Heart left ventricle (tissue), 13 donors: ENCODE measurements at regions not wholly inside any gene's neighbourhood (a gene's known extent, or its start where the extent isn't known, plus 50 kb on each side); places are given as distances from the start of the nearest gene placed in this dataset.

Experiments used
- CTCF ChIP-seq, 12 donors: fragments of 200-600 bp; sonication (generic) in 4 of 12; IDR thresholded peaks; one replicate each; pipeline versions ENCODE4 v1.5.0 to v1.8.0; 2018 to 2022; ENCODE audit warnings: antibody characterized with exemption in 12 of 12, mild to moderate bottlenecking in 5 of 12
- POLR2A ChIP-seq, 2 donors: fragments of 450-650 bp; IDR thresholded peaks; one replicate each; pipeline ENCODE4 v1.6.1; 2017; ENCODE audit warnings: antibody characterized with exemption in 2 of 2, mild to moderate bottlenecking in 2 of 2, moderate library complexity in 2 of 2
- donor health status: ischemic (EF 13 %, LVEDD 7.1; RV severe dilation, severe dysfunction).
- donor health status: DM: no; HTN: yes; CAD: no.
- donor health status: DM: no; HTN: no; CAD: no.
- donor health status: ischemic (EF 25% LVEDD 6.9; RV normal size, moderate dysfunction).
- donor health status: ischemic (EF 25% LVEDD 5.7; RV mildly dilated, moderate dysfunction).
- donor health status: ischemic (EF 35%, LVEDD 5.7; RV mildly dilated, moderate dysfunction).
- donor health status: nonischemic (EF 11% LVEDD 7.7; RV severe dilation, severe dysfunction).
- donor health status: DM: yes; HTN: yes; CAD: no.
- donor health status: PGD.
- donor health status: ischemic (EF 29% LVEDD 5.4; RV normal size, mild dysfunction).
- donor health status: nonischemic (EF 23%, LVEDD 6.1; RV moderate dilation, normal function).

GRCh38 chr4:20616848-20617247 lies 83.4 kb upstream of the PACRGL start:
- no peak for TF ChIP-seq CTCF (IDR thresholded peaks at IDR 0.05)
- TF ChIP-seq POLR2A (IDR thresholded peaks at IDR 0.05) = no peak
